ENCODE measurements at regions not wholly inside any gene's neighbourhood (a gene's known extent, or its start where the extent isn't known, plus 50 kb on each side); places are given as distances from the start of the nearest gene placed in this dataset.

DNA sequence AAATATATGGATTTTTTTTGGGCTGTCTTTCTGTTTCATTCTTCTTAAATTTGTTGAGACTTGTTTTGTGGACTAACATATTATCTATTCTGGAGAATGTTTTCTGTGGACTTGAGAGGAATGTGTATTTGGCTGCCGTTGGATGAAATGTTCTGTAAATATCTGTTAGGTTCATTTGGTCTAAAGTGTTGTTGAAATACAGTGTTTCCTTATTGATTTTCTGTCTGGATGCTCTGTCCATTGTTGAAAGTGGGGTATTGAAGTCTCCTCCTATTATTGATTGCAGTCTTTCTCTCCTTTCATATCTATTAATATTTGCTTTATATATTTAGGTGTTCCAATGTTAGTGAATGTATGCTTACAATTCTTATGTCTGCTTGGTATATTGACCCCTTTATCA, 431.8 kb downstream of the RAPGEF2 start:
- ATAC-seq (no peak), DNase-seq (ENCODE audit: low read depth, low spot score) (no peak)
- H4K20me1 ChIP-seq (ENCODE audit: insufficient read depth) = no peaks in the 10 kb centered on the region
- POLR2A ChIA-PET = no interaction called here
- no TSS peak for BruUV-seq (replicated peaks)
- H3K9me3 ChIP-seq (ENCODE audit: control insufficient read depth in 1 of 2, insufficient read depth in 1 of 2, low read depth in 1 of 2, low read length in 2 of 2) = no peaks in the 10 kb centered on the region
- TF ChIP-seq POLR2AphosphoS5 (IDR thresholded peaks at IDR 0.05; ENCODE audit: low read depth, low read length) (no peak), POLR2A (IDR thresholded peaks at IDR 0.05; ENCODE audit: borderline replicate concordance, extremely low read depth, insufficient read depth, insufficient read length) (no peak), YY1 (IDR thresholded peaks at IDR 0.05; ENCODE audit: extremely low read depth, insufficient replicate concordance, low read depth, low read length) (no peak), ZNF274 (IDR thresholded peaks at IDR 0.05; ENCODE audit: low read depth, low read length) (no peak), SIN3A (IDR thresholded peaks at IDR 0.05; ENCODE audit: low read depth) (no peak), TCF7L2 (IDR thresholded peaks at IDR 0.05; ENCODE audit: borderline replicate concordance, extremely low read depth, insufficient read depth, insufficient read length) (no peak)
- TF ChIP-seq, protein P1, sequence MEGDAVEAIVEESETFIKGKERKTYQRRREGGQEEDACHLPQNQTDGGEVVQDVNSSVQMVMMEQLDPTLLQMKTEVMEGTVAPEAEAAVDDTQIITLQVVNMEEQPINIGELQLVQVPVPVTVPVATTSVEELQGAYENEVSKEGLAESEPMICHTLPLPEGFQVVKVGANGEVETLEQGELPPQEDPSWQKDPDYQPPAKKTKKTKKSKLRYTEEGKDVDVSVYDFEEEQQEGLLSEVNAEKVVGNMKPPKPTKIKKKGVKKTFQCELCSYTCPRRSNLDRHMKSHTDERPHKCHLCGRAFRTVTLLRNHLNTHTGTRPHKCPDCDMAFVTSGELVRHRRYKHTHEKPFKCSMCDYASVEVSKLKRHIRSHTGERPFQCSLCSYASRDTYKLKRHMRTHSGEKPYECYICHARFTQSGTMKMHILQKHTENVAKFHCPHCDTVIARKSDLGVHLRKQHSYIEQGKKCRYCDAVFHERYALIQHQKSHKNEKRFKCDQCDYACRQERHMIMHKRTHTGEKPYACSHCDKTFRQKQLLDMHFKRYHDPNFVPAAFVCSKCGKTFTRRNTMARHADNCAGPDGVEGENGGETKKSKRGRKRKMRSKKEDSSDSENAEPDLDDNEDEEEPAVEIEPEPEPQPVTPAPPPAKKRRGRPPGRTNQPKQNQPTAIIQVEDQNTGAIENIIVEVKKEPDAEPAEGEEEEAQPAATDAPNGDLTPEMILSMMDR (IDR thresholded peaks at IDR 0.05 in 2 of 3, conservative IDR thresholded peaks at IDR 0.05 in 1 of 3; ENCODE audit: borderline replicate concordance in 1 of 3, insufficient read depth in 1 of 3, low read depth in 2 of 3, low read length in 2 of 3) = no peak
- TF ChIP-seq, protein P2, sequence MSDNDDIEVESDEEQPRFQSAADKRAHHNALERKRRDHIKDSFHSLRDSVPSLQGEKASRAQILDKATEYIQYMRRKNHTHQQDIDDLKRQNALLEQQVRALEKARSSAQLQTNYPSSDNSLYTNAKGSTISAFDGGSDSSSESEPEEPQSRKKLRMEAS (IDR thresholded peaks at IDR 0.05) = no peak
- TF ChIP-seq, protein P3, sequence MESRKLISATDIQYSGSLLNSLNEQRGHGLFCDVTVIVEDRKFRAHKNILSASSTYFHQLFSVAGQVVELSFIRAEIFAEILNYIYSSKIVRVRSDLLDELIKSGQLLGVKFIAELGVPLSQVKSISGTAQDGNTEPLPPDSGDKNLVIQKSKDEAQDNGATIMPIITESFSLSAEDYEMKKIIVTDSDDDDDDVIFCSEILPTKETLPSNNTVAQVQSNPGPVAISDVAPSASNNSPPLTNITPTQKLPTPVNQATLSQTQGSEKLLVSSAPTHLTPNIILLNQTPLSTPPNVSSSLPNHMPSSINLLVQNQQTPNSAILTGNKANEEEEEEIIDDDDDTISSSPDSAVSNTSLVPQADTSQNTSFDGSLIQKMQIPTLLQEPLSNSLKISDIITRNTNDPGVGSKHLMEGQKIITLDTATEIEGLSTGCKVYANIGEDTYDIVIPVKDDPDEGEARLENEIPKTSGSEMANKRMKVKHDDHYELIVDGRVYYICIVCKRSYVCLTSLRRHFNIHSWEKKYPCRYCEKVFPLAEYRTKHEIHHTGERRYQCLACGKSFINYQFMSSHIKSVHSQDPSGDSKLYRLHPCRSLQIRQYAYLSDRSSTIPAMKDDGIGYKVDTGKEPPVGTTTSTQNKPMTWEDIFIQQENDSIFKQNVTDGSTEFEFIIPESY (IDR thresholded peaks at IDR 0.05; ENCODE audit: extremely low read depth, insufficient replicate concordance, low read length) = no peak
- no peak overlapping the region for H3K4me2 ChIP-seq (ENCODE audit: low read length)
- RAD21 ChIA-PET (ENCODE audit: low non-redundant PET in 1 of 2, low total read pairs in 2 of 2, uncharacterized antibody in 2 of 2, unreplicated experiment in 2 of 2) = no interaction called here
- intact Hi-C loops (cut with micrococcal nuclease) = no loop called here
- no peak overlapping the region for H3K27ac ChIP-seq (ENCODE audit: low read depth, low read length)
- no peaks in the 10 kb centered on the region for H3K27me3 ChIP-seq (ENCODE audit: insufficient read depth, low read length)
- CTCF ChIA-PET = no interaction called here
- H3K79me2 ChIP-seq (ENCODE audit: insufficient read depth, low read length) = no peaks in the 10 kb centered on the region
- no peak overlapping the region for H3K9ac ChIP-seq (ENCODE audit: low read length)
- no peaks in the 10 kb centered on the region for H3K36me3 ChIP-seq (ENCODE audit: control insufficient read depth in 1 of 2, insufficient read depth in 2 of 2, low read length in 2 of 2)
- no peak overlapping the region for H2AFZ ChIP-seq (ENCODE audit: low read depth, low read length, poor library complexity, severe bottlenecking)
- H3K9me2 ChIP-seq (ENCODE audit: insufficient read depth) = no peaks in the 10 kb centered on the region
- no peak overlapping the region for H3K4me3 ChIP-seq (replicated peaks in 1 of 2; ENCODE audit: low read depth in 1 of 2, low read length in 2 of 2)
- H3K4me1 ChIP-seq (ENCODE audit: control insufficient read depth in 1 of 2, insufficient read depth in 2 of 2, low read length in 2 of 2) = no peaks in the 10 kb centered on the region

Data from HCT116 (cell line).